ENCODE measurements at regions not wholly inside any gene's neighbourhood (a gene's known extent, or its start where the extent isn't known, plus 50 kb on each side); places are given as distances from the start of the nearest gene placed in this dataset.
A peak's percentile ranks its signal among the peaks of the same experiment; 100 is the strongest.

- Mint-ChIP-seq H3K27ac (ENCODE audit: low read depth, unreplicated experiment) (no peak overlapping the region), H3K27me3 (ENCODE audit: insufficient read depth, unreplicated experiment) (no peaks in the 10 kb centered on the region), H3K9me3 (ENCODE audit: unreplicated experiment) (peaks cover 8% of the 10 kb centered on the region), H3K36me3 (ENCODE audit: insufficient read depth, unreplicated experiment) (no peaks in the 10 kb centered on the region), H3K4me1 (ENCODE audit: insufficient read depth, unreplicated experiment) (no peaks in the 10 kb centered on the region), H3K4me3 (ENCODE audit: unreplicated experiment) (no peak overlapping the region)
- TF ChIP-seq, protein P1, sequence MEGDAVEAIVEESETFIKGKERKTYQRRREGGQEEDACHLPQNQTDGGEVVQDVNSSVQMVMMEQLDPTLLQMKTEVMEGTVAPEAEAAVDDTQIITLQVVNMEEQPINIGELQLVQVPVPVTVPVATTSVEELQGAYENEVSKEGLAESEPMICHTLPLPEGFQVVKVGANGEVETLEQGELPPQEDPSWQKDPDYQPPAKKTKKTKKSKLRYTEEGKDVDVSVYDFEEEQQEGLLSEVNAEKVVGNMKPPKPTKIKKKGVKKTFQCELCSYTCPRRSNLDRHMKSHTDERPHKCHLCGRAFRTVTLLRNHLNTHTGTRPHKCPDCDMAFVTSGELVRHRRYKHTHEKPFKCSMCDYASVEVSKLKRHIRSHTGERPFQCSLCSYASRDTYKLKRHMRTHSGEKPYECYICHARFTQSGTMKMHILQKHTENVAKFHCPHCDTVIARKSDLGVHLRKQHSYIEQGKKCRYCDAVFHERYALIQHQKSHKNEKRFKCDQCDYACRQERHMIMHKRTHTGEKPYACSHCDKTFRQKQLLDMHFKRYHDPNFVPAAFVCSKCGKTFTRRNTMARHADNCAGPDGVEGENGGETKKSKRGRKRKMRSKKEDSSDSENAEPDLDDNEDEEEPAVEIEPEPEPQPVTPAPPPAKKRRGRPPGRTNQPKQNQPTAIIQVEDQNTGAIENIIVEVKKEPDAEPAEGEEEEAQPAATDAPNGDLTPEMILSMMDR (IDR thresholded peaks at IDR 0.05; ENCODE audit: unreplicated experiment) = no peak
- no TSS peak for BruUV-seq (replicated peaks)
- intact Hi-C loops (cut with micrococcal nuclease) = no loop called here
- CTCF ChIA-PET = no interaction called here
- POLR2A ChIA-PET = interaction anchor here (0.7 kb wide), 2 partner anchors 12 to 17 kb away, joined by 3 to 5 read pairs; no protein-coding TSS in a partner anchor
- peak; percentile 33 for DNase-seq (ENCODE audit: unreplicated experiment)
Observed at GRCh38 chr2:6692056-6692455, 173.7 kb downstream of the CMPK2 start.

- Mint-ChIP-seq H3K4me1 (ENCODE audit: insufficient read depth, unreplicated experiment) (no peaks in the 10 kb centered on the region), H3K9me3 (ENCODE audit: unreplicated experiment) (peaks cover 8% of the 10 kb centered on the region), H3K36me3 (ENCODE audit: insufficient read depth, unreplicated experiment) (no peaks in the 10 kb centered on the region), H3K4me3 (ENCODE audit: unreplicated experiment) (no peak overlapping the region), H3K27ac (ENCODE audit: low read depth, unreplicated experiment) (no peak overlapping the region), H3K27me3 (ENCODE audit: insufficient read depth, unreplicated experiment) (no peaks in the 10 kb centered on the region)
- TF ChIP-seq, protein P1 (IDR thresholded peaks at IDR 0.05; ENCODE audit: unreplicated experiment) = no peak
- no peak for DNase-seq (ENCODE audit: unreplicated experiment)
- intact Hi-C loops (cut with micrococcal nuclease) = no loop called here
- no TSS peak for BruUV-seq (replicated peaks)
- ChIA-PET CTCF (no interaction called here), POLR2A (no interaction called here)
Observed at GRCh38 chr2:6692819-6693218, 172.9 kb downstream of the CMPK2 start.

- POLR2A ChIA-PET = no interaction called here
- TF ChIP-seq, protein P1 (IDR thresholded peaks at IDR 0.05; ENCODE audit: unreplicated experiment) = no peak
- CTCF ChIA-PET = interaction anchor here (0.6 kb wide), 1 partner anchor 60 kb away, joined by 3 read pairs; no protein-coding TSS in a partner anchor
- no peak overlapping the region for H3K27ac Mint-ChIP-seq (ENCODE audit: low read depth, unreplicated experiment)
- no peaks in the 10 kb centered on the region for H3K9me3 Mint-ChIP-seq (ENCODE audit: unreplicated experiment)
- intact Hi-C loops (cut with micrococcal nuclease) = no loop called here
- H3K4me1 Mint-ChIP-seq (ENCODE audit: insufficient read depth, unreplicated experiment) = no peaks in the 10 kb centered on the region
- no peaks in the 10 kb centered on the region for H3K27me3 Mint-ChIP-seq (ENCODE audit: insufficient read depth, unreplicated experiment)
- BruUV-seq (replicated peaks) = no TSS peak
- no peaks in the 10 kb centered on the region for H3K36me3 Mint-ChIP-seq (ENCODE audit: insufficient read depth, unreplicated experiment)
- no peak overlapping the region for H3K4me3 Mint-ChIP-seq (ENCODE audit: unreplicated experiment)
- peak; percentile 66 for DNase-seq (ENCODE audit: unreplicated experiment)
Observed at GRCh38 chr2:6694555-6694954, 171.2 kb downstream of the CMPK2 start.

DNA sequence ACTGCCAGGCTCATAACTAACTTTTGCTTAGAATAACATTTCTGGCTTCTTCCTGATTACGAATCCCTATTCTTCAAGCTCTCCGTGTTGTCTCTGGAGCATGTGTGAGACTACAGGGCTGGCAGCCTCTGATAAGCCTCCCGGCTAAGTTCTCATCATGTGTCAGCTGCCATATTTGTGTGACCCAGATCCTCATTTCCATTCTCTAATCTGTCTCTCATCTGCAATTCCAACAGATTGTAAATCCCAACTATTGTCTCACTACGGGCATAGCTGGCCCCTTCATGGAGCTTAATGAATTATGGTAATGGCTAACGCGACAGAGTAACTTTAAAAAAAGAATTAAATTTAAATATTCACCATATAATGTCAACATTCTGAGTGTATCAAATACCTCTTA lies 165.4 kb downstream of the CMPK2 start:
- no TSS peak for BruUV-seq (replicated peaks)
- H3K27me3 Mint-ChIP-seq (ENCODE audit: insufficient read depth, unreplicated experiment) = no peaks in the 10 kb centered on the region
- ChIA-PET POLR2A (no interaction called here), CTCF (interaction anchor here (1.2 kb wide), 1 partner anchor 73 kb away, joined by 3 read pairs; no protein-coding TSS in a partner anchor)
- H3K36me3 Mint-ChIP-seq (ENCODE audit: insufficient read depth, unreplicated experiment) = no peaks in the 10 kb centered on the region
- H3K4me3 Mint-ChIP-seq (ENCODE audit: unreplicated experiment) = no peak overlapping the region
- no peaks in the 10 kb centered on the region for H3K4me1 Mint-ChIP-seq (ENCODE audit: insufficient read depth, unreplicated experiment)
- intact Hi-C loops (cut with micrococcal nuclease) = no loop called here
- no peak for DNase-seq (ENCODE audit: unreplicated experiment)
- peaks cover 14% of the 10 kb centered on the region for H3K9me3 Mint-ChIP-seq (ENCODE audit: unreplicated experiment)
- H3K27ac Mint-ChIP-seq (ENCODE audit: low read depth, unreplicated experiment) = no peak overlapping the region
- TF ChIP-seq, protein P1 (IDR thresholded peaks at IDR 0.05; ENCODE audit: unreplicated experiment) = no peak

All from MCF 10A (cell line).